CD4-positive, alpha-beta T cell treated with Interleukin-10 for 1 hour (primary cell): ENCODE measurements at regions not wholly inside any gene's neighbourhood (a gene's known extent, or its start where the extent isn't known, plus 50 kb on each side); places are given as distances from the start of the nearest gene placed in this dataset.
"Not testable (repeated sequence)": the region's sequence is repeated elsewhere in the genome, so short reads cannot be mapped to it uniquely, and the experiment has no call there.

Experiments used
- DNase-seq: peaks from one replicate; pipeline ENCODE4 v3.0.0-alpha.2; 2020

- DNase-seq: no peak
These were observed 212.4 kb downstream of the OPA1 start for GRCh38 chr3:193805448-193805847.

GRCh38 chr3:193808317-193808716 lies 215.3 kb downstream of the OPA1 start:
- DNase-seq: no peak

- no peak for DNase-seq
These were observed 216.1 kb downstream of the OPA1 start for GRCh38 chr3:193809106-193809505.

GRCh38 chr3:193812078-193812725 lies 219.2 kb downstream of the OPA1 start:
- no peak for DNase-seq

GRCh38 chr3:193812791-193813500 lies 219.9 kb downstream of the OPA1 start:
- no peak for DNase-seq

- no peak for DNase-seq
These were observed 220.5 kb downstream of the OPA1 start for GRCh38 chr3:193813501-193813830.

- no peak for DNase-seq
These were observed 221.3 kb downstream of the OPA1 start for GRCh38 chr3:193814166-193814892.

GRCh38 chr3:193815246-193816027 lies 222.4 kb downstream of the OPA1 start:
- no peak for DNase-seq

- no peak for DNase-seq
These were observed 223.0 kb downstream of the OPA1 start for GRCh38 chr3:193816028-193816395.

- no peak for DNase-seq
These were observed 223.8 kb downstream of the OPA1 start for GRCh38 chr3:193816656-193817311.

- no peak for DNase-seq
These were observed 226.4 kb downstream of the OPA1 start for GRCh38 chr3:193819117-193820010.

GRCh38 chr3:193821151-193821668 lies 228.2 kb downstream of the OPA1 start:
- DNase-seq: no peak

GRCh38 chr3:193822492-193823212 lies 229.6 kb downstream of the OPA1 start:
- no peak for DNase-seq

- DNase-seq: not testable (repeated sequence)
These were observed 230.2 kb downstream of the OPA1 start for GRCh38 chr3:193823213-193823605.

- DNase-seq: no peak
These were observed 231.4 kb downstream of the OPA1 start for GRCh38 chr3:193824365-193824764.

- DNase-seq: no peak
These were observed 232.6 kb downstream of the OPA1 start for GRCh38 chr3:193825617-193826016.

GRCh38 chr3:193826159-193826795 lies 233.3 kb downstream of the OPA1 start:
- no peak for DNase-seq

- DNase-seq: no peak
These were observed 234.1 kb downstream of the OPA1 start for GRCh38 chr3:193827040-193827669.

- no peak for DNase-seq
These were observed 234.9 kb downstream of the OPA1 start for GRCh38 chr3:193827871-193828270.

- no peak for DNase-seq
These were observed 235.5 kb downstream of the OPA1 start for GRCh38 chr3:193828477-193828876.
